ENCODE measurements at regions not wholly inside any gene's neighbourhood (a gene's known extent, or its start where the extent isn't known, plus 50 kb on each side); places are given as distances from the start of the nearest gene placed in this dataset.

DNA sequence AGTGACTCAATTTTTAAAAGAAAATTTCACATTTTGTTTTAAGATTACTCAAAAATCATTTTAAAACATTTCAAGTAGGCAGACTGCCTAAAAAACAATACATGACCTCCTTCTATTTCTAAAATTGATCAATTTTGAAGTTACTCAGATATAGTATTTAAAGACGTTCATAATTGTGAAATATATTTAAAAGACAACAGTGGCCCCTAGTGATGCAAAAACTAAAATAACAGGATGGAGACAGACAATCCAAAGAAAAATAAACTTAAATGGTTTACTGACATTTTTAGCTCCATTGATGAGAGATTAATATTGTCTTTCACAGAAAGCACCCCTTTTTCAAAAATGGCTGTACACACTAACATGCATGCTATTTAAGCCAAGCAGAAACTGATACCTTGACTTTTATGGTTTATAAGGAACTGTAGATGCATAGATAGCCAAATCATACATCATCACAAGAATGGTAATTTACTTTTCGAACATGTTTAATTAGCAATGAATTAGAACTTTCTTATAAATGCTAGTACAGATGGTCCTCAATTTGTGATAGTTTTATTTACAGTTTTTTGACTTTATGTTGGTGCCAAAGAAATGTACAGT, 69.8 kb upstream of the FAT4 start:
- dilution Hi-C loops (cut with HindIII; ENCODE audit: low sequenced_read_pairs, unreplicated experiment): no loop called here
- peaks cover 3% of the 10 kb centered on the region for H3K4me1 ChIP-seq (ENCODE audit: control insufficient read depth, insufficient read depth, low read length)
- H2BK120ac ChIP-seq (ENCODE audit: low read depth, low read length): no peak overlapping the region
- H3K36me3 ChIP-seq (ENCODE audit: control insufficient read depth, insufficient read depth, low read length): no peaks in the 10 kb centered on the region
- H2AK5ac ChIP-seq (ENCODE audit: low read depth, low read length): no peak overlapping the region
- no peaks in the 10 kb centered on the region for H4K20me1 ChIP-seq (ENCODE audit: insufficient read depth, low read length)
- POLR2A ChIA-PET (ENCODE audit: unreplicated experiment): no interaction called here
- H2AK9ac ChIP-seq (replicated peaks; ENCODE audit: low read depth, low read length, poor library complexity): no peak overlapping the region
- no peak overlapping the region for H3K4ac ChIP-seq (ENCODE audit: low read depth, low read length)
- intact Hi-C loops (cut with micrococcal nuclease): loop anchor here (1.0 to 10.0 kb wide), 3 partner anchors 310 to 911 kb away; no protein-coding TSS in a partner anchor
- no peak overlapping the region for H3K9ac ChIP-seq (ENCODE audit: low read depth, low read length)
- BruUV-seq (replicated peaks): no TSS peak
- no CpG with 5 or more reads among the region's 2 CpGs for WGBS, 2 experiments (ENCODE audit: extremely low coverage in 2 of 2, insufficient read length in 1 of 2)
- CTCF ChIA-PET: interaction anchor here (0.9 kb wide), 1 partner anchor 914 kb away, joined by 4 read pairs; no protein-coding TSS in a partner anchor
- TF ChIP-seq, protein P1, sequence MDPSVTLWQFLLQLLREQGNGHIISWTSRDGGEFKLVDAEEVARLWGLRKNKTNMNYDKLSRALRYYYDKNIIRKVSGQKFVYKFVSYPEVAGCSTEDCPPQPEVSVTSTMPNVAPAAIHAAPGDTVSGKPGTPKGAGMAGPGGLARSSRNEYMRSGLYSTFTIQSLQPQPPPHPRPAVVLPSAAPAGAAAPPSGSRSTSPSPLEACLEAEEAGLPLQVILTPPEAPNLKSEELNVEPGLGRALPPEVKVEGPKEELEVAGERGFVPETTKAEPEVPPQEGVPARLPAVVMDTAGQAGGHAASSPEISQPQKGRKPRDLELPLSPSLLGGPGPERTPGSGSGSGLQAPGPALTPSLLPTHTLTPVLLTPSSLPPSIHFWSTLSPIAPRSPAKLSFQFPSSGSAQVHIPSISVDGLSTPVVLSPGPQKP (IDR thresholded peaks at IDR 0.05; ENCODE audit: borderline replicate concordance, low read depth, low read length): no peak
- TF ChIP-seq, protein P2, sequence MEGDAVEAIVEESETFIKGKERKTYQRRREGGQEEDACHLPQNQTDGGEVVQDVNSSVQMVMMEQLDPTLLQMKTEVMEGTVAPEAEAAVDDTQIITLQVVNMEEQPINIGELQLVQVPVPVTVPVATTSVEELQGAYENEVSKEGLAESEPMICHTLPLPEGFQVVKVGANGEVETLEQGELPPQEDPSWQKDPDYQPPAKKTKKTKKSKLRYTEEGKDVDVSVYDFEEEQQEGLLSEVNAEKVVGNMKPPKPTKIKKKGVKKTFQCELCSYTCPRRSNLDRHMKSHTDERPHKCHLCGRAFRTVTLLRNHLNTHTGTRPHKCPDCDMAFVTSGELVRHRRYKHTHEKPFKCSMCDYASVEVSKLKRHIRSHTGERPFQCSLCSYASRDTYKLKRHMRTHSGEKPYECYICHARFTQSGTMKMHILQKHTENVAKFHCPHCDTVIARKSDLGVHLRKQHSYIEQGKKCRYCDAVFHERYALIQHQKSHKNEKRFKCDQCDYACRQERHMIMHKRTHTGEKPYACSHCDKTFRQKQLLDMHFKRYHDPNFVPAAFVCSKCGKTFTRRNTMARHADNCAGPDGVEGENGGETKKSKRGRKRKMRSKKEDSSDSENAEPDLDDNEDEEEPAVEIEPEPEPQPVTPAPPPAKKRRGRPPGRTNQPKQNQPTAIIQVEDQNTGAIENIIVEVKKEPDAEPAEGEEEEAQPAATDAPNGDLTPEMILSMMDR (conservative IDR thresholded peaks at IDR 0.05; ENCODE audit: low read depth, low read length): peak; percentile 54
- TF ChIP-seq POLR2A (IDR thresholded peaks at IDR 0.05; ENCODE audit: low read depth, low read length) (no peak), MAFK (IDR thresholded peaks at IDR 0.05; ENCODE audit: low read depth, low read length) (no peak), RAD21 (IDR thresholded peaks at IDR 0.05; ENCODE audit: low read length) (peak; percentile 57), CEBPB (IDR thresholded peaks at IDR 0.05; ENCODE audit: low read depth, low read length) (no peak), SMC3 (IDR thresholded peaks at IDR 0.05; ENCODE audit: low read depth, low read length) (peak; percentile 46), MAZ (IDR thresholded peaks at IDR 0.05; ENCODE audit: borderline replicate concordance, low read depth, low read length) (no peak)
- TF ChIP-seq, protein P3, sequence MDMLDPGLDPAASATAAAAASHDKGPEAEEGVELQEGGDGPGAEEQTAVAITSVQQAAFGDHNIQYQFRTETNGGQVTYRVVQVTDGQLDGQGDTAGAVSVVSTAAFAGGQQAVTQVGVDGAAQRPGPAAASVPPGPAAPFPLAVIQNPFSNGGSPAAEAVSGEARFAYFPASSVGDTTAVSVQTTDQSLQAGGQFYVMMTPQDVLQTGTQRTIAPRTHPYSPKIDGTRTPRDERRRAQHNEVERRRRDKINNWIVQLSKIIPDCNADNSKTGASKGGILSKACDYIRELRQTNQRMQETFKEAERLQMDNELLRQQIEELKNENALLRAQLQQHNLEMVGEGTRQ (IDR thresholded peaks at IDR 0.05; ENCODE audit: low read depth, low read length): no peak
- H3K9me1 ChIP-seq (ENCODE audit: insufficient read depth, low read length): peaks cover 4% of the 10 kb centered on the region
- no peak overlapping the region for H3K23ac ChIP-seq (ENCODE audit: low read depth, low read length)
- no peak overlapping the region for H3K56ac ChIP-seq (ENCODE audit: extremely low read depth, insufficient read depth, low read length)
- H4K91ac ChIP-seq (ENCODE audit: insufficient read depth, low read depth, low read length): no peak overlapping the region
- H3K9me3 ChIP-seq (ENCODE audit: control insufficient read depth, insufficient read depth, low read length): no peaks in the 10 kb centered on the region
- no peak overlapping the region for H2BK15ac ChIP-seq (ENCODE audit: low read depth, low read length)
- H4K5ac ChIP-seq (ENCODE audit: low read depth, low read length): no peak overlapping the region
- no peak overlapping the region for H4K8ac ChIP-seq (ENCODE audit: low read depth in 2 of 2, low read length in 2 of 2)
- H3K14ac ChIP-seq (replicated peaks; ENCODE audit: low read depth, low read length): no peak overlapping the region
- no peak overlapping the region for H3K4me2 ChIP-seq (ENCODE audit: low read depth, low read length)
- H3K18ac ChIP-seq (ENCODE audit: low read depth, low read length): no peak overlapping the region
- ATAC-seq (ENCODE audit: low read depth) (peak; percentile 56; the same call in 1 of the 2 replicates), DNase-seq (peak; percentile 47)
- H3K27ac ChIP-seq (ENCODE audit: insufficient read depth, low read length): no peak overlapping the region
- H2BK5ac ChIP-seq (ENCODE audit: low read depth, low read length, poor library complexity, severe bottlenecking): no peak overlapping the region
- H3K4me3 ChIP-seq (ENCODE audit: insufficient read depth, low read depth, low read length): no peak overlapping the region
- H2AFZ ChIP-seq (replicated peaks; ENCODE audit: low read length, poor library complexity): no peak overlapping the region
- H3K27me3 ChIP-seq (ENCODE audit: control insufficient read depth, insufficient read depth, low read length): no peaks in the 10 kb centered on the region
- in situ Hi-C loops (cut with MboI; ENCODE audit: low sequenced_read_pairs): loop anchor here (10.0 kb wide), 1 partner anchor 920 kb away; no protein-coding TSS in a partner anchor
- no peak overlapping the region for H2BK20ac ChIP-seq (ENCODE audit: low read depth, low read length)
- H3K79me1 ChIP-seq (ENCODE audit: low read depth in 1 of 2, low read length in 2 of 2): no peaks in the 10 kb centered on the region

All from IMR-90 (cell line).